ENCODE measurements at regions not wholly inside any gene's neighbourhood (a gene's known extent, or its start where the extent isn't known, plus 50 kb on each side); places are given as distances from the start of the nearest gene placed in this dataset.
"Not testable (repeated sequence)": the region's sequence is repeated elsewhere in the genome, so short reads cannot be mapped to it uniquely, and the experiment has no call there.

DNA sequence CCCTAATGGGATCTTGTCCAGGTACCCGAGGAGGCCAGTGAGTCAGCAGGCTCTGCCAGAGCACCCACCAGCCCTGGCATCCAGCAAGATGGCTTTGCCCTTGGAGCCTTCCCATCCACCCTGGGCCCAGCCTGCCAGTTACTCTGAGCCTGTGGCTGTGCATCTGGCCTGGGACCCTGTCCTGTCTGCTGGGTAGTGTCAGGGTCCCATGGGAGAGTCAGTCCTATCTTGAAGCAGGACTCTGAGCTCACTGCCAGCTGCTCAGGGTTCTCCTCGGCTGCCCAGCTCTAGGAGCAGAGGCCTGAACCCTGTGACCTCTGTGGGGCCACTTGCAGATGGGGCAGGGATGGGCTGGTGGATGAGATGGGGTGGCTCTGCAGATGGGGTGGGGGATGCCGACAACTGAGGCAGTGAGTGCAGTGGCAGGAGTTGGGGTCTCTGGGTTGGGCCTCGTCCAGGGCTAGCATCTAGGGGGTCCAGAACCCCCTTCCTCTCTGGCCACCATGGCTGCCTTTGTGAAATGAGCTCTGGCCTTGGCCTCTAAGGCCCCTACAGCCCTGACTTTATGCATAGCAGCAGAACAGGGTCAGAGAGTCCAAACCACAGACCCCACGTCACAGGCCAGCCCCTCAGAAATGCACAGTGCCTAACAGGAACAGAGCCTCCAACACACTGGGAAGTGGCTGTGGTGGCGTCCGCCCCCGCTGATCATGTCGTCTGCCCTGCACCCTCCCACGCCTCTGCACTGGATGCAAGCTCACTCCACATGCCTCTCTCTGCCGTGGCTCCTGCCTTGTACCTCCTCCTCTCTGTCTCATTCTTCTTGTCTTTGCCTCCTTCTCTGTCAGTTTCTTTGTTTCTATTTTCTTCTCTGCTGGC is 88.1 kb upstream of the RET start:
- DNase-seq: no peak

GRCh38 chr10:42989481-42989921 is 87.4 kb upstream of the RET start:
- no peak for DNase-seq

DNA sequence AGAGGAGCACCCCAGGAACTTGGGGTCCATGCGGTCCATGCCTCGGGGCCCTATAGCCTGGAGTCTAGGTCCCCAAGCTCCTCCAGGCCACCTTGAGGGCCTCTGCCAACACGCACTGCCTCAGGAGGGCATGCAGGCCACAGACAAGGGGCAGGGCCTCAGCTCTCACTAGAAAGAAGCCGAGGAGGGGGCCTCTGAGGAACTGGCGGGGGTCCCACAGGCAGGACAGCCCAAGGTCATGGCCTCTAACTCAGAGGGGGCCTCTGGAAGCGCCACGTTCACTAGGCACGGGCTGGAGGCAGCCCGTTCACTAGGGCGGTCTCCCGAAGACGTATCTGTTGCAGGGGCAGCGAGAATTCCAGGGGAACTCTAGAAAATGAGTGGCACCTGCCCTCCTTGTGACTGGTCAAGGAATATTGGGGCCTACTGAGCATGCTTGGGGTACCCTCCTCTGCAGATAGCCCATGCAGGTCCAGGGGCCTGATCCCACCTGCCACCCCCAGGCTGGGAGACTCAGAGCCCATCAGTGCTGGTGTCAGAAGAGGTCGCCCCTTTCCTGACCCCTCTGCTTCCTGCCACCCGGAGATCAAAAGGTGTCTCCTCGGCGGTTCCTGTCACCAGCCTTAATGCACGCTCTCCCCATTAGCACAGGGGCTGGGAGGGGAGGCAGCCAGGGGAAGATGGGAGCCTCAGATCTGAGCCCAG is 86.7 kb upstream of the RET start:
- DNase-seq: no peak

- DNase-seq: no peak
These were observed 86.0 kb upstream of the RET start for GRCh38 chr10:42990721-42991441.

- DNase-seq: no peak
These were observed 85.3 kb upstream of the RET start for GRCh38 chr10:42991442-42992098.

- no peak for DNase-seq
These were observed 84.5 kb upstream of the RET start for GRCh38 chr10:42992156-42992956.

DNA sequence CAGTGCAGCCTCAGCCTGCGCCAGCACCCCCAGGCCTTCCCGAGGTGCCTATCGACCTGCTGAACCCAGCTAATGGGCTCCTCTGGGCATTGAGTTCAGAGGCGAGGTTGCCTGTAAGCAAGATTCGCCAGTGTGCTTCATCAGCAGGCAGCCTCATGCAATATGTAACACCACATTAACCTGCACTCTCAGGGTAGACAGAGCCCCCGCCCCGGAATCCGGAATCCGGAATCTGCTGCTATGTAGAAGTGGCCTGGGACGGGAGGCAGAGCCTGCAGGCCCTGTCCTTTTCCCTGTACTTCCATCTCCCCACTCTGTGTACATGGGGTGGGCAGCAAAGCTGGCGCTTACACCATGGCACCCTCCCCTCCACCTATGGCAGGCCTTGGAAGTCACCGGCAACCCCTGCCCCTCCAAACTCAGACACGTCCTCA is 83.9 kb upstream of the RET start:
- DNase-seq: no peak

- not testable (repeated sequence) for DNase-seq
These were observed 82.0 kb upstream of the RET start for GRCh38 chr10:42994909-42995308.

- DNase-seq: no peak
These were observed 81.3 kb upstream of the RET start for GRCh38 chr10:42995537-42995936.

DNA sequence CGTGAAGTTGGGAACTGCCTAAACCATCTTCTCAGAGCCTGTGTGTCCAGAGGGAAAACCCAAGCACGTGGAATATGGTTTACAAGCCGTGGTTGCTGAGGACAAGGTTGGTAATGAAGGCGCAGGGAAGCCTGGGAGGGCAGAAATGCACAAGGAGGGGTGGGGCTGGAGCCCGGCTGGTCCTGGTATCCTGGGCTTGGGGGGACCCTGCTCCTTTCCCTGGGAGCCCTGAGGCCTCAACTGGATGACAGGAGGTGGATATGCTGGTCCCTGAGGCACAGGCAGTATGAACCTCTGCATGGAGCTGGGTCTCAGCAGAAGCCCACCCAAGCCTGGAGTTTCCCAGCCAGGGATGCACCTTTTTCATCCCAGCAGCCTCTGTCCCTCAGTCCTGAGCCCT is 80.3 kb upstream of the RET start:
- no peak for DNase-seq

DNA sequence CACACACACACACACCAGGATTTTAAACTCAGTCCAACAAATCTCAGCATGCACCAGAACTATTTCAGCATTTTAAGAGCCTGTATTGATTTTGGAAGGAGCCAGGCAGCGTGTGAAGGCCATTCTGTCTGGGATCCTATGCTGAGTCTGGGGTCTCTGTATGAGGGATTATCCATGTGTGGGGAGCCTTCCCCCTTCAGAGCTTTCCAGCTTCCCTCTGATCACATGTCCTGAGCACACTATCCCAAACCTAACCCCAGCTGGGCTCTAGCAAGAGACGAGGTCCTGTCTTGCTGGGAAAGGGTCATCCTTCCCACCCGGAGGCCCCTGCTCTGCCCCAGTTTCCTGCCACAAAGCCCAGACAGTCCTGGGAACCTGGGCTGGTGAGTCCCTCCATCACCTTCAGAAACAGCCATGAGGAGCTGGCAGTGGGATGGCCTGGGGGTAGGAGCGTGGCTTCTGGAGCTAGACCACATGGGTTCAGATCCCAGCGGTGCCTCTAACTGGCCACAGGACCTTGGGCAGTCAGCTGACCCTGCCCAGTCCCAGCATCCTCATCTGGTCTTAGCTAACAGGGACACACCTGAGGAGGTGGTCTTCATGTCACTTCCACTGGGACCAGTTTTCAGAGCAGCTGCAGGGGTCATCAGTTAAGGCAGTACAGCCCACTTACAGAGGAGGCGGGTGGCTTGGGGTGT is 79.6 kb upstream of the RET start:
- no peak for DNase-seq

- no peak for DNase-seq
These were observed 79.1 kb upstream of the RET start for GRCh38 chr10:42997849-42998165.

DNA sequence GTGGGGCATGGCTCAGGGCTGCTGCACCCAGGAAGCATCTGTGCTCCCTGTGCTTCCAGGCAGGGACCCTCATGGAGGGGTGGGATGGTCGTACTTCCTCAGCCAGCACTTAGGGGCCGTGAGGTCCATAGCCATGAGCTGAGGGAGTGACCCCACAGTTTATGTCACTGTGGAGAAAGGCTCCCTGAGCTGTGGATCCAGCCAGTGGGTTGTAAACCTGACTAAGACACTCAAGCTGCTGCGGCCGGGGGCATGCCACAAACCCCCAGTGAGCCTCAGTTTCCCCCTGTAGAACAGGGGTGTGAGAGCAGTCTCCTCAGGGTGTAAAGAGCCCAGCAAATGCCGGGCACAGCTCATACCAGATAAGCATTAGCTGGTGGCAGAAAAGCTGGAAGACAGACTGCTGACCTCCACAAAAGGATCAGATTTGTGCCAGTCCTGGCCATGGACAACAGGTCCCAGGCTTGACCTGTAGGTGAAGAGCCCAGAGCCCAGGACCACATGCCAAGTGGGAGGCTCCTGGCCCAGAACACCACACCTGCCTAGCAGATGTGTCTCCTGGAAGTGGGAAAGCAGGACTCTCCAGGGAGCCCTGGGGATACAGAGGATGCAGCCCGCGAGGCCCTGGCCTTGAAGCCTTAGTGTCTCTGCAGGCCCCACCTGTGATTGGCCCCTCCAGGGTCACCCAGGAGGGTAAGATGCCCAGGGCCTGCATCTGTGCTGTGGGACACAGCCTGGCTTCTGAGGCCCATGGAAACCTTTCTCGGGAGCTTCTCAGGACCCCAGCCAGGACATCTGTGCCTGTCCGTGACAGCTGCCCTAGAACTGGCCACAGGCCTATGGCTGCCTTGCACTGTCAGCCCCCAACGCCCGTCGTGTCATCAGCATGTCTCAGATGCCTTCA is 78.1 kb upstream of the RET start:
- DNase-seq: no peak

DNA sequence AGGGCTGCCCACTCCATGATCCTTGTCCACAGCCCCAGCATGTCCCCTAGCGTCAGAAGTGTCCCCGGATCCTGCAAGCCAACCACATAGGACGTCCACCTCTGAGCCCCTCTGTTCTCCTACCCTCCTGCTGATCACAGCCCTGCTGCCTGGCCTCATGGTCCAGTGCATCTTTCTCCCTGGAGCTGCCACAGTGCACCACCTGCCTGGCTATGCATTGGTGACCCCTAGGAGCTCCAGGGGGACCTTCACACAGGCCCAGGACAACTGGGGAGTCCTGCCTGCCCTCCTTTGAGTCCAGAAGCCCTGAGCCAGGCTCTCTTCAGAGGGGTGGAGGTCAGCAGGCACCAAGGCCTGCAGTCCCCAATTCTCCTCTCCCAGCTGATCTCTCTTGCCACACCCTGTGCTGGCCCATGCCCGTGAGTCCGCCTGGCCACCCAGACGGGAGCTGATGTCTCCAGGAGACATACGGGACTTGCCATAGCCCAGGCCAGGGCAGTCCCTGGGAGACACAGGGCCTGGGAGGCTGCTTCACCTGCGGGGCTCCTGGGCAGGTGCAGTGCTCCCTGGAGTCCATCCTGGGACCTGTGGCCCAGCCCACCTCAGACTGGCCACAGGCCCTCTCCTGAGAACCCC is 77.4 kb upstream of the RET start:
- DNase-seq: no peak

DNA sequence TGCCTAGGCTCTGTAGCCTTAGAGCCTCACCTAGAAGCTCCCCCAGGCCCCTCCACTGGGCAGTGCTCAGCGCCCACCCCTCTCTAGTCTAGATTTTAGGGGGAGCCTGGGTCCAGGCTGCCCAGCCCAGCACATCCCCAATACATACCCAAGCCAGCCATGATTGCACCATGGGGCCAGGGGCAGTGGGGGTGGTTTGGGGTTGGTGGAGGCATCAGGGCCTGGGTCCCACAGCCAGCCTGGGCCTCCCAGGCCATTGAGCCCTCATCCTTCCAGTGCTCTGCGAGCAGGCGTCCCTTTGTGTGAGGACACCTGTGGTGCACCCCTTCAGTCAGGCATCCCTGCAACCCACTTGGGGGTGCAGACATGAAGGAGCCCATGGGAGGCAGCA is 76.9 kb upstream of the RET start:
- DNase-seq: no peak

DNA sequence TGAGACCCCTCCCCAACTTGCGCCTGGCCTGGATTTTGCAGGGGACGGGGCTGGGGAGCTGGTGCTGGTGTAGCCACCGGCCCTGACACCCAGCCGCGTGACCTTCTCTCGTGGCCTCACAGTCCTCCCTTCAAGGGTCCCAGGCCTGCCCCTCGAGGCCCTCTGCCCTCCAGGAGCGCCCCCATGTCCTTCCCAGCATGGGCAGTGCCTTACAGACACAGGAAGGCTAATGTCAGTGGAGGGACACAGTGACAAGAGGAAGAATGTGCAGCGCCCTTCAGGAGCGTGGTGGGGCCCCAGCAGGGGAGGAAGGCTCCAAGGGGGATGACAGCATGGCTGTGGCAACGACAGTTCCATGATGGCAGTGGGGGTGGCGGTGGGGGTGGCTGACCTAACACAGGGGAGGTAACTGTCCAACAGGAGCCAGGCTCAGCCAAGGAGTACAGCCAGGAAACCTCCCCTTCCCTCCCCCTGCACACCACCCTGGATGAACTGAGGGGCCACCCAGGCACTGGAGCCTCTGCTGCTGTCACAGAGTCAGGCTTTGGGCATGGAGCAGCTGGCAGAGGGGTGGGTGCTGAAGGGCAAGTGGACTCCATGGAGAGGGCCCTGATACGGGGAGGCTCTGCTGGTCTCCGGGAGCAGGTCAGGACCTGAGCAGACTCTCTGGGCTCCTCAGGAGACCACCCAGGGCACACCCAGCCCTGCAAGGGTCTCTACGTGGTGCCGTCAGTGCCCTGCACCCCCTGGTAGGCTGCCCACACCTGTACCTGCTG is 76.0 kb upstream of the RET start:
- DNase-seq: no peak

- no peak for DNase-seq
These were observed 75.5 kb upstream of the RET start for GRCh38 chr10:43001427-43001795.

- DNase-seq: no peak
These were observed 74.3 kb upstream of the RET start for GRCh38 chr10:43002596-43002995.

- DNase-seq: no peak
These were observed 70.4 kb upstream of the RET start for GRCh38 chr10:43006490-43006889.
